Activated CD4-positive, alpha-beta T cell treated with anti-CD3 and anti-CD28 coated beads, Interleukin-2, amount 10 ng/mL, durations not matched to agents 7 days and 5 days (primary cell): ENCODE measurements at regions not wholly inside any gene's neighbourhood (a gene's known extent, or its start where the extent isn't known, plus 50 kb on each side); places are given as distances from the start of the nearest gene placed in this dataset.

Source experiments
- CTCF ChIA-PET: fragments of 350-600 bp; sonication (Branson Sonifier 250); formaldehyde crosslinking; loops from one replicate; lab custom pipeline; 2021; ENCODE audit warnings: antibody characterized with exemption; lab: Charles Lee
- POLR2A ChIA-PET: fragments of 350-600 bp; sonication (Branson Sonifier 250); formaldehyde crosslinking; loops from one replicate; lab custom pipeline; 2021; ENCODE audit warnings: antibody characterized with exemption; lab: Charles Lee
- DNase-seq: peaks from one replicate; pipeline ENCODE4 v3.0.0-alpha.2; 2020
- H3K27ac Mint-ChIP-seq: one replicate; pipeline ENCODE4 v1.8.0; 2021; ENCODE audit warnings: mild to moderate bottlenecking, moderate library complexity, mixed read lengths
- H3K27me3 Mint-ChIP-seq: one replicate; pipeline ENCODE4 v1.8.0; 2021; ENCODE audit warnings: mixed read lengths
- H3K36me3 Mint-ChIP-seq: one replicate; pipeline ENCODE4 v1.8.0; 2021; ENCODE audit warnings: low read depth, mixed read lengths
- H3K4me1 Mint-ChIP-seq: one replicate; pipeline ENCODE4 v1.8.0; 2021; ENCODE audit warnings: mixed read lengths
- H3K4me3 Mint-ChIP-seq: one replicate; pipeline ENCODE4 v1.8.0; 2021; ENCODE audit warnings: mild to moderate bottlenecking, moderate library complexity, mixed read lengths
- H3K9me3 Mint-ChIP-seq: one replicate; pipeline ENCODE4 v1.8.0; 2021; ENCODE audit warnings: mixed read lengths

DNA sequence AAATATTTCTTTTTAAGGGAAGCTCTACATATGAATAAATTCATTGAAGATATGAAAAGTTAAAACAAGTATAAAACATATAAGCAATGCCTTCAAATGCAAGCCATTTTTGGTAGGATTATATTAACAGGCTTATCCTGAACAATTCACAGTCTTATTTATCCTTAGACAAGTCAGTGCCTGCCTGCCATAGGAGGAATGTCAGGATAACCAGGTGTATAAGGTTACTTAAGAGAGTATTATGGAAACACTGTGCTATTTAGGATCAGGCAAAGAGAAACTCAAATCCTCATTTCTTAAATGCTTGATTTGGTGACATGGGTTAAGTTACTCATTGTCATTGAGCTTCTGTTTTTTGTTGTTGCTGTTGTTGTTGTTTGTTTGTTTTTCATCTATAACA, 2029.9 kb upstream of the AGA start:
- CTCF ChIA-PET = no interaction called here
- H3K9me3 Mint-ChIP-seq = no peaks in the 10 kb centered on the region
- H3K4me1 Mint-ChIP-seq = no peaks in the 10 kb centered on the region
- no peak overlapping the region for H3K4me3 Mint-ChIP-seq
- no peak for DNase-seq
- no peak overlapping the region for H3K27ac Mint-ChIP-seq
- no peaks in the 10 kb centered on the region for H3K36me3 Mint-ChIP-seq
- POLR2A ChIA-PET = no interaction called here
- H3K27me3 Mint-ChIP-seq = no peaks in the 10 kb centered on the region

GRCh38 chr4:179478608-179479007, 2036.4 kb upstream of the AGA start:
- H3K36me3 Mint-ChIP-seq = no peaks in the 10 kb centered on the region
- no peaks in the 10 kb centered on the region for H3K4me1 Mint-ChIP-seq
- ChIA-PET CTCF (no interaction called here), POLR2A (no interaction called here)
- H3K27me3 Mint-ChIP-seq = no peaks in the 10 kb centered on the region
- no peak overlapping the region for H3K4me3 Mint-ChIP-seq
- no peak for DNase-seq
- H3K27ac Mint-ChIP-seq = no peak overlapping the region
- H3K9me3 Mint-ChIP-seq = no peaks in the 10 kb centered on the region

DNA sequence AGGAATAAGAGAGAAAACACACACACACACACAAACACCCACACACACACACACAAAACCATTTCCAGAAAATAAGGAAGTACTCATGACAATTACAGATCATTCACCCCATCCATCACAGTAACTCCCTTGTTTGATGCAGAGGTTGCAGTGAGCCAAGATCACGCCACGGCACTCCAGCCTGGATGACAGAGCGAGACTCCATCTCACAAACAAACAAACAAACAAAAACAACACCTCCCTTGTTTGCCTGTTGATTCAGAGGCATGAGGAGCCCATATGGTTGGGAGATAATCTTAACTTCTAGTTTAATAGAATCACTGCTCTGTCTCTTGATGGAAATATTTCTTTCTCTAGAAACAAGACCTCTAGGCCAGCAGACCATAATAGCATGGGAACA, 2043.5 kb upstream of the AGA start:
- Mint-ChIP-seq H3K4me3 (no peak overlapping the region), H3K27ac (no peak overlapping the region), H3K27me3 (no peaks in the 10 kb centered on the region), H3K36me3 (no peaks in the 10 kb centered on the region), H3K9me3 (peaks cover 12% of the 10 kb centered on the region), H3K4me1 (no peaks in the 10 kb centered on the region)
- DNase-seq = no peak
- ChIA-PET CTCF (no interaction called here), POLR2A (no interaction called here)

- no peaks in the 10 kb centered on the region for H3K4me1 Mint-ChIP-seq
- H3K27me3 Mint-ChIP-seq = no peaks in the 10 kb centered on the region
- DNase-seq = no peak
- ChIA-PET POLR2A (no interaction called here), CTCF (no interaction called here)
- no peaks in the 10 kb centered on the region for H3K36me3 Mint-ChIP-seq
- peaks cover 12% of the 10 kb centered on the region for H3K9me3 Mint-ChIP-seq
- no peak overlapping the region for H3K4me3 Mint-ChIP-seq
- no peak overlapping the region for H3K27ac Mint-ChIP-seq
Observed at GRCh38 chr4:179486570-179487335, 2044.5 kb upstream of the AGA start.

DNA sequence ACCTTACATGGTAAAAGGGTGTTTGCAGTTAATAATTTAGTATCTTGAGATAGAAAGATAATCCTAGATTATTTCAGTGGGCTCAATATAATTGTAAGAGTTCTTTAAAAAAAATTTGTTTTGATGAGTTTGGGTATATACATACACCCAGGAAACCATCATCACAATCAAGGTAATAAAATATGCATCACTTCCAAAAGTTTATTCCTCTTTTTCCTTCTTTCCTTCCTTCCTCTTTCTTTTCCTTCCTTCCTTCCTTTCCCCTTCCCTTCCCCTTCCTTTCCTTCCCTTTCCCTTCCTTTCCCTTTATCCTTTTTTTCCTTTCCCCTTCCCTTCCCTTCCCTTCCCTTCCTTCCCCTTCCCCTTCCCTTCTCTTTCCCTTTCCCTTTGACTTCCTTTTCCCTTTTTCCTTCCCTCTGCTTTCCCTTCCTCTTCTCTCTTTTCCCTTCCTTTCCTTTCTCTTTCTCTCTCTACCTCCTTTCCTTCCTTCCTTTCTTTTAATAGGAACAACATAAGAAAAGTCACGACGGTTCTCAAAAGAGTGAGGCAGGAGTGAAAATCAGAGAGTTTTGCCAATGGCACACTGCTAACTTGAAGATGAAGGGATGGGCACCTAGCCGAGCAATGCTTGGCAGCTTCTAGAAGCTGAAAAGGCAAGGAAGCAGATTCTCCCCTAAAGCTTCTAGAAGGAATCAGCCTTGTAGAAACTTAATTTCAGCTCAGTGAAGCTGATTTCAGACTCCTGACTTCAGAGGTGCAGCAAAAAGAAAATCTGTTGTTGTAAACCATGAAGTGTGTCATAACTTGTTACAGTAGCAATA, 2050.2 kb upstream of the AGA start:
- CTCF ChIA-PET = no interaction called here
- H3K36me3 Mint-ChIP-seq = no peaks in the 10 kb centered on the region

DNA sequence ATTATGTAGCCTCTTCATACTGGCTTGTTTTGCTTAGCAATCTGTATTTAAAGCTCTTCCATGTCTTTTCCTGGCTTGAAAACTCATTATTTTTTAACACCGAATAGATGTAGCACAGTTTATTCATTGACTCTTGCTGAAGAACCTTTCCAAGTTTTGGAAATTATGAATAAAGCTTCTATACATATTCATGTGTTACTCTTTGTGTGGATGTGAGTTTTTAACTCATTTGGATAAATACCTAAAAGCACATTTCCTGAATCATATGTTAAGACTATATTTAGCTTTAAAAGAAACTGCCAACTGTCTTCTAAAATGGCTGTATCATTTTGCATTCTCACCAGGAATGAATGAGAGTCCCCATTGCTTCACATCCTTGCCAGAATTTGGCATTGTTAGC, 2061.7 kb upstream of the AGA start:
- H3K9me3 Mint-ChIP-seq = peaks cover 2% of the 10 kb centered on the region
- H3K27ac Mint-ChIP-seq = no peak overlapping the region
- H3K36me3 Mint-ChIP-seq = no peaks in the 10 kb centered on the region
- H3K4me3 Mint-ChIP-seq = no peak overlapping the region
- ChIA-PET POLR2A (no interaction called here), CTCF (no interaction called here)
- no peaks in the 10 kb centered on the region for H3K4me1 Mint-ChIP-seq
- DNase-seq = no peak
- no peaks in the 10 kb centered on the region for H3K27me3 Mint-ChIP-seq

More for the DNA sequence above, 2050.2 kb upstream of the AGA start:
- DNase-seq = no peak
- no peaks in the 10 kb centered on the region for H3K27me3 Mint-ChIP-seq
- no peaks in the 10 kb centered on the region for H3K4me1 Mint-ChIP-seq
- peaks cover 15% of the 10 kb centered on the region for H3K9me3 Mint-ChIP-seq
- H3K4me3 Mint-ChIP-seq = no peak overlapping the region
- H3K27ac Mint-ChIP-seq = no peak overlapping the region
- POLR2A ChIA-PET = no interaction called here

DNA sequence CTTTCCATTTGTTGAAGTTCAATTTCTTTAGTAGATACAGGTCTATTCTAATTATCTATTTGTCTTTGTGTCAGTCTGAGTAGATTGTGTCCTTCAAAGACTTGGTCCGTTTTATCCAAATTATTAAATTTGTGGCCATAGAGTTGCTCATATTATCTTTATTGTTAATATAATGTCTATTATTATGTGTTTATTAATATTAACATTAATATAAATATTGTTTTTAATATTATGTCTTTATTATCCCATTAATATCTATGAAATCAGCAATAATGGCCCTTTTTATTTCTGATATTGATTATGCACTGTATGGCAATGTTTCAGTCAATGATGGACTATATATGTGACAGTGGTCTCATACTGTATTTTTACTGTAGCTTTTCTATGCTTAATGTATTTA, 2067.3 kb upstream of the AGA start:
- Mint-ChIP-seq H3K27me3 (no peaks in the 10 kb centered on the region), H3K9me3 (peaks cover 2% of the 10 kb centered on the region), H3K27ac (no peak overlapping the region), H3K4me1 (no peaks in the 10 kb centered on the region), H3K4me3 (no peak overlapping the region), H3K36me3 (no peaks in the 10 kb centered on the region)
- ChIA-PET CTCF (no interaction called here), POLR2A (no interaction called here)
- DNase-seq = no peak

DNA sequence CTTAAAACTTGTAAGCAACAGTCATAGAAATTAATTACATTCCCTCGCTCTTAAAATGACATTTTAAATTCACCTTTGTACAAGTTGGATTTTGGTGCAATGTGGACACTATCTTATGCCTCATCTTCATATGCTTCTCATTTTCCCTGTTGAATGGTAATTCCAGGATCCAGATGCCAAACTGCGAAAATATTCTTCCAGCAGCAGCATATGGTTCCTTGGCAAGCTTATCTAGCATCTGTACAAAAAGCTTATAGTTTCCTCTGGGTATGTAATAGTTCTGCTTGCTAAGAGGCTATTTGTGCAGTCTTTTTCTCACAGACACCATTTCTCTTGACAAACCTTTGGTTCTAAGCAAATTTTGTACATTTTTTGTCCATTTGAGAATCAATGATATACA, 2079.7 kb upstream of the AGA start:
- ChIA-PET CTCF (no interaction called here), POLR2A (no interaction called here)
- no peak overlapping the region for H3K27ac Mint-ChIP-seq
- no peak overlapping the region for H3K4me3 Mint-ChIP-seq
- peaks cover 6% of the 10 kb centered on the region for H3K9me3 Mint-ChIP-seq
- no peaks in the 10 kb centered on the region for H3K27me3 Mint-ChIP-seq
- H3K36me3 Mint-ChIP-seq = no peaks in the 10 kb centered on the region
- no peak for DNase-seq
- H3K4me1 Mint-ChIP-seq = no peaks in the 10 kb centered on the region

DNA sequence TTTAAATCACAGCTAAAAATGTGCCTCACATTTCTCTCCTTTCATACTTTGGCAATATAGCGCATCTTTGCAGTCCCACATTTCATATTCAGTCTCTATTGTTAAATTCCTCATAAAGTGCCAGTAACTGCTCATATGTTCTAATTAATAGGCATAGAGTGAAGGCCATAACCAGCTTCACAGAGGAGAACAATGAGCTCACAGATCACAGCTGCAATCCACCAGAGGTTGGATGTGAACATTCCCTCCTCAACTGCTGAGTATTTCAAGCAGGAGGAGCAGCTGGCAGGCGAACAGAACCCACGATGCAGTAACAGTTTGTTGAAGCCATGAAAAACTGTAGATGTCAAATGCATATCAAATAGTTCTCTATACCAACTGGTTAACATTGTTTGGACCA, 2088.7 kb upstream of the AGA start:
- peaks cover 12% of the 10 kb centered on the region for H3K9me3 Mint-ChIP-seq

DNA sequence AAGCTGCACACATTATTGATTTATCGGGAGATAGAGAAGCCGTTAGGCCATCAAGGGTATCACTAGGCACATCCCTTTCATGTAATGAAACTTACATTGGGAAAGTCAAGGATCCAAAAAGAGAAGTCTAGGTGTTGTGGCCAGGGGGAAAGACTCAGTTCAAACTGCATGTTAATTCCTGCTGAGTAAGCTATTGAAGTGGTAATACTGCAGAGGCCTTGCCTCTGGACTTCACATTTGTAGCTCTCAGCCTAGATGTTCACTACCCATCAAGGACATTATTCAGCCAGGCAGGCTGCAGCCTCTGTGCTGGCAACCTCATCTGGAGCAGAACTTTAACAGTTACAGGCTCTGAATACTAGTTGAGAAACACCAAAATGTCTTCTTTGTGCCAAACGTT, 2094.5 kb upstream of the AGA start:
- CTCF ChIA-PET = no interaction called here
- Mint-ChIP-seq H3K27ac (no peak overlapping the region), H3K9me3 (peaks cover 7% of the 10 kb centered on the region), H3K4me1 (no peaks in the 10 kb centered on the region), H3K36me3 (no peaks in the 10 kb centered on the region), H3K4me3 (no peak overlapping the region), H3K27me3 (no peaks in the 10 kb centered on the region)
- POLR2A ChIA-PET = no interaction called here
- no peak for DNase-seq

More for the DNA sequence above, 2088.7 kb upstream of the AGA start:
- H3K27ac Mint-ChIP-seq = no peak overlapping the region
- no peaks in the 10 kb centered on the region for H3K4me1 Mint-ChIP-seq
- no peaks in the 10 kb centered on the region for H3K36me3 Mint-ChIP-seq
- H3K4me3 Mint-ChIP-seq = no peak overlapping the region
- no peaks in the 10 kb centered on the region for H3K27me3 Mint-ChIP-seq
- CTCF ChIA-PET = no interaction called here
- POLR2A ChIA-PET = no interaction called here
- DNase-seq = no peak

DNA sequence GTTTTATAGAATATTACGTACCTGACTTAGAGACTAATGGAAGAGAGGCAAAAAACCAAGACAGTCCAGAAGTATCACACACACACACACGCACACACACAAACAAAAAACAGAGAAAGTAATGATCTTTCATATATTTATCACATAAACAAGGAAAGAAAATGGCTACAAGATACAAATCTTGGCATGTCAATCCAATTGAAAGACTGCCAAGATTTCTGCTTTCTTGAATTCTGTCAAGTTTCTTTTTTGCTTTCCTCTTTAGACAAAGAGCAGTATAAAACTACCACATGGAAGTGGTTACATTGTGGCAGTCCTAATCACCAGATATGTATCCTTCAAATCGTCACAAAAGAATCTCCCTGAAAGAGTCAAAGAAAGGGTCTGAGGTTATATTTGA, 2097.4 kb upstream of the AGA start:
- DNase-seq = no peak
- Mint-ChIP-seq H3K27me3 (no peaks in the 10 kb centered on the region), H3K4me1 (no peaks in the 10 kb centered on the region), H3K4me3 (no peak overlapping the region), H3K9me3 (peaks cover 10% of the 10 kb centered on the region), H3K36me3 (no peaks in the 10 kb centered on the region), H3K27ac (no peak overlapping the region)
- POLR2A ChIA-PET = no interaction called here
- CTCF ChIA-PET = no interaction called here

DNA sequence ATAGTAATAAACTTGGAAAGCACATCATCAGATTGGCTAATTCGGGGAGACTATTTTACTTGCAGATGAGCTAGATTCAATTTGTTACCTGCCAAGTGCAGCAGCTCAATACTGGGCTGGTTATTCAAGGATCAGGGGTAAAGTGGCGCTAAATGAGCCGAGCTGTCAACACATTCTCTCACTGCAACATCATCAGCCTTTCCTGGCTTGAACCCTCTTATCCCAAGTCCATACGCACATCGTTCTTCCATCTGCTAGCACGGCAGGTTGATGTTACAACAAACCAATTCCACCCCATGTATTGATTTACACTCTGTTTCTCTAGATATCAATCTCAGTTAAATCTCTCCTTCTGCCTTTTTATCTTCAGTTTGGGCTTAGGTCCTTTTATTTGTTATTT, 2101.5 kb upstream of the AGA start:
- no peak overlapping the region for H3K4me3 Mint-ChIP-seq
- no peaks in the 10 kb centered on the region for H3K27me3 Mint-ChIP-seq
- no peak overlapping the region for H3K27ac Mint-ChIP-seq
- no peaks in the 10 kb centered on the region for H3K4me1 Mint-ChIP-seq
- ChIA-PET POLR2A (no interaction called here), CTCF (no interaction called here)
- DNase-seq = no peak
- H3K9me3 Mint-ChIP-seq = peaks cover 10% of the 10 kb centered on the region
- no peaks in the 10 kb centered on the region for H3K36me3 Mint-ChIP-seq

DNA sequence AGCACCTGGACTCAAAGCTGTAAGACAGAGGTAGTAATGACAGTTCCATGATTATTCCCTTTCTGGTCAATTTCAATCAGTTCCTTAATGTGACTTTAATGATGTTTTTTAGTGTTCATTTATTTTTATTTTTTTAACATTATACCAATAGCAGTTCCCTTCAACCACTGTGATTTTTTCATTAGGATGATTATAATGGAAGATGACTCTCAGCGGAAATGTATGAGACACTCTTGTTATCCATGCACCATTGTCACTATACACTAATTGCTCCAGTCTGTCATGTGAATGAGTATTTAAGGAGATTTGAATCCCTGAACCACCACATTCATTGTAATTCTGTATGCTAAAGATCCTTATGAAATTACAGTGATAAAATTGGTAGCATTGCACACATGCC, 2102.3 kb upstream of the AGA start:
- H3K9me3 Mint-ChIP-seq = peaks cover 8% of the 10 kb centered on the region
- H3K27ac Mint-ChIP-seq = no peak overlapping the region
- no peak overlapping the region for H3K4me3 Mint-ChIP-seq
- DNase-seq = no peak
- H3K36me3 Mint-ChIP-seq = no peaks in the 10 kb centered on the region
- no peaks in the 10 kb centered on the region for H3K27me3 Mint-ChIP-seq
- POLR2A ChIA-PET = no interaction called here
- no peaks in the 10 kb centered on the region for H3K4me1 Mint-ChIP-seq
- CTCF ChIA-PET = no interaction called here
